ENCODE measurements at regions not wholly inside any gene's neighbourhood (a gene's known extent, or its start where the extent isn't known, plus 50 kb on each side); places are given as distances from the start of the nearest gene placed in this dataset.

GRCh38 chr11:134799386-134799785 lies 387.3 kb upstream of the B3GAT1 start:
- Histone ChIP-seq H2AFZ (replicated peaks) (no peak overlapping the region), H3K4me3 (no peak overlapping the region), H3K4me1 (peaks cover 30% of the 10 kb centered on the region), H3K36me3 (no peaks in the 10 kb centered on the region), H3K27me3 (no peaks in the 10 kb centered on the region), H3K4me2 (no peak overlapping the region), H3F3A (ENCODE audit: low read depth) (peaks cover 16% of the 10 kb centered on the region), H4K20me1 (ENCODE audit: low read depth) (no peaks in the 10 kb centered on the region), H3K9me3 (ENCODE audit: low read depth) (no peaks in the 10 kb centered on the region), H3K27ac (no peak overlapping the region), H3K9ac (no peak overlapping the region), H3K79me2 (ENCODE audit: low read depth) (no peaks in the 10 kb centered on the region)
- Mint-ChIP-seq H3K36me3 (no peaks in the 10 kb centered on the region), H3K4me3 (no peak overlapping the region), H3K4me1 (peaks cover 52% of the 10 kb centered on the region), H3K9me3 (no peaks in the 10 kb centered on the region), H3K27me3 (ENCODE audit: insufficient read depth, low read depth) (peaks cover 16% of the 10 kb centered on the region), H3K27ac (peak overlapping the region; percentile 82)
- no peak for TF ChIP-seq EZH2phosphoT487 (IDR thresholded peaks at IDR 0.05)
- TF ChIP-seq EZH2 (IDR thresholded peaks at IDR 0.05), result no peak
- no peak for TF ChIP-seq CTCF (IDR thresholded peaks at IDR 0.05)
- DNase-seq (ENCODE audit: low spot score), result no peak

- no peak overlapping the region for H2AFZ ChIP-seq (replicated peaks)
- no peak overlapping the region for H3K4me3 ChIP-seq
- no peak overlapping the region for H3K4me2 ChIP-seq
- H4K20me1 ChIP-seq (ENCODE audit: low read depth), result no peaks in the 10 kb centered on the region
- no peak overlapping the region for H3K27ac ChIP-seq
- peaks cover 10% of the 10 kb centered on the region for H3K27me3 ChIP-seq
- Mint-ChIP-seq H3K4me1 (peaks cover 50% of the 10 kb centered on the region), H3K4me3 (no peak overlapping the region), H3K9me3 (no peaks in the 10 kb centered on the region), H3K36me3 (no peaks in the 10 kb centered on the region), H3K27me3 (ENCODE audit: insufficient read depth, low read depth) (peaks cover 22% of the 10 kb centered on the region), H3K27ac (no peak overlapping the region)
- H3K9me3 ChIP-seq (ENCODE audit: low read depth), result no peaks in the 10 kb centered on the region
- no peak for TF ChIP-seq EZH2 (IDR thresholded peaks at IDR 0.05)
- no peak for TF ChIP-seq EZH2phosphoT487 (IDR thresholded peaks at IDR 0.05)
- no peak for TF ChIP-seq CTCF (IDR thresholded peaks at IDR 0.05)
- H3K79me2 ChIP-seq (ENCODE audit: low read depth), result no peaks in the 10 kb centered on the region
- peaks cover 31% of the 10 kb centered on the region for H3K4me1 ChIP-seq
- DNase-seq (ENCODE audit: low spot score), result no peak
- peaks cover 12% of the 10 kb centered on the region for H3F3A ChIP-seq (ENCODE audit: low read depth)
- H3K9ac ChIP-seq, result no peak overlapping the region
- no peaks in the 10 kb centered on the region for H3K36me3 ChIP-seq
These were observed 385.5 kb upstream of the B3GAT1 start for GRCh38 chr11:134797411-134798089.

GRCh38 chr11:134795017-134795416 lies 383.0 kb upstream of the B3GAT1 start:
- no peak overlapping the region for H3K27ac ChIP-seq
- peaks cover 25% of the 10 kb centered on the region for H3K27me3 Mint-ChIP-seq (ENCODE audit: insufficient read depth, low read depth)
- DNase-seq (ENCODE audit: low spot score), result no peak
- no peak overlapping the region for H3K27ac Mint-ChIP-seq
- H3K36me3 ChIP-seq, result no peaks in the 10 kb centered on the region
- H3K4me3 ChIP-seq, result no peak overlapping the region
- no peak overlapping the region for H3K4me2 ChIP-seq
- no peak overlapping the region for H3K4me3 Mint-ChIP-seq
- no peaks in the 10 kb centered on the region for H3K36me3 Mint-ChIP-seq
- no peak overlapping the region for H2AFZ ChIP-seq (replicated peaks)
- no peaks in the 10 kb centered on the region for H3K9me3 ChIP-seq (ENCODE audit: low read depth)
- peaks cover 29% of the 10 kb centered on the region for H3K27me3 ChIP-seq
- TF ChIP-seq EZH2 (IDR thresholded peaks at IDR 0.05), result no peak
- TF ChIP-seq CTCF (IDR thresholded peaks at IDR 0.05), result no peak
- no peak for TF ChIP-seq EZH2phosphoT487 (IDR thresholded peaks at IDR 0.05)
- H3K9ac ChIP-seq, result no peak overlapping the region
- H3K79me2 ChIP-seq (ENCODE audit: low read depth), result no peaks in the 10 kb centered on the region
- H3K4me1 Mint-ChIP-seq, result peaks cover 35% of the 10 kb centered on the region
- peaks cover 17% of the 10 kb centered on the region for H3K4me1 ChIP-seq
- H4K20me1 ChIP-seq (ENCODE audit: low read depth), result no peaks in the 10 kb centered on the region
- no peaks in the 10 kb centered on the region for H3K9me3 Mint-ChIP-seq
- peaks cover 3% of the 10 kb centered on the region for H3F3A ChIP-seq (ENCODE audit: low read depth)
